HG03039 (cell line): ENCODE measurements at regions not wholly inside any gene's neighbourhood (a gene's known extent, or its start where the extent isn't known, plus 50 kb on each side); places are given as distances from the start of the nearest gene placed in this dataset.
A peak's percentile ranks its signal among the peaks of the same experiment; 100 is the strongest.
"Not testable (repeated sequence)": the region's sequence is repeated elsewhere in the genome, so short reads cannot be mapped to it uniquely, and the experiment has no call there.

Experiments used
- ATAC-seq: cut with Tn5 transposase; IDR thresholded peaks from one replicate; pipeline ENCODE4 v1.9.1; 2021; ENCODE audit warnings: mild to moderate bottlenecking, moderate library complexity; ENCODE audit not compliant: unreplicated experiment

GRCh38 chr5:158045696-158046095, 186.8 kb upstream of the CLINT1 start:
- ATAC-seq = no peak

GRCh38 chr5:158039911-158040347, 181.0 kb upstream of the CLINT1 start:
- peak; percentile 96 for ATAC-seq

- no peak for ATAC-seq
Observed at GRCh38 chr5:158039441-158039840, 180.5 kb upstream of the CLINT1 start.

DNA sequence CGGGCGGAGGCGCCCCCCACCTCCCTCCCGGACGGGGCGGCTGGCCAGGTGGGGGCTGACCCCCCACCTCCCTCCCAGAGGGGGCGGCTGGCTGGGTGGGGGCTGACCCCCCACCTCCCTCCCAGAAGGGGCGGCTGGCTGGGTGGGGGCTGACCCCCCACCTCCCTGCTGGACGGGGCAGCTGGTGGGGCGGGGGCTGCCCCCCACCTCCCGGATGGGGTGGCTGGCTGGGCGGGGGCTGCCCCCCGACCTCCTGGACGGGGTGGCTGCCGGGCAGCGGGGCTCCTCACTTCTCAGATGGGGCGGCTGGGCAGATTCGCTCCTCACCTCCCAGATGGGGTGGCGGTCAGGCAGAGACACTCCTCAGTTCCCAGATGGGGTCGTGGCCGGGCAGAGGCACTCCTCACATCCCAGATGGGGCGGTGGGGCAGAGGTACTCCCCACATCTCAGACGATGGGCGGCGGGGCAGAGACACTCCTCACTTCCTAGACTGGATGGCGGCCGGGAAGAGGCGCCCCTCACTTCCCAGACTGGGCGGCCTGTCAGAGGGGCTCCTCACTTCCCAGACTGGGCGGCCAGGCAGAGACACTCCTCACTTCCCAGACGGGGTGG, 178.1 kb upstream of the CLINT1 start:
- ATAC-seq = not testable (repeated sequence)

DNA sequence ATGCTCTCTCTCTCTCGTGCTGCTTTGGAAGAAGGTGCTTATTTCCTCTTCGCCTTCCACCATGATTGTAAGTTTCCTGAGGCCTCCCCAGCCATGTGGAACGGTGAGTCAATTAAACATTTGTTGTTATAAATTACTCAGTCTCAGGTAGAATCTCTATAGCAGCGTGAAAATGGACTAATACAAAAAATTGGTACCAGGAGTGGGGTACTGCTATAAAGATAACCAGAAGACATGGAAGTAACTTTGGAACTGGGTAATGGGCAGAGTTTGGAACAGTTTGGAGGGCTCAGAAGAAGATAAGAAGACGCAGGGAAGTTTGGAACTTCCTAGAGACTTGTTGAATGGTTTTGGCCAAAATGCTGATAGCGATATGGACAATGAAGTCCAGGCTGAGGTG, 175.6 kb upstream of the CLINT1 start:
- not testable (repeated sequence) for ATAC-seq

GRCh38 chr5:158033724-158034123, 174.8 kb upstream of the CLINT1 start:
- no peak for ATAC-seq

DNA sequence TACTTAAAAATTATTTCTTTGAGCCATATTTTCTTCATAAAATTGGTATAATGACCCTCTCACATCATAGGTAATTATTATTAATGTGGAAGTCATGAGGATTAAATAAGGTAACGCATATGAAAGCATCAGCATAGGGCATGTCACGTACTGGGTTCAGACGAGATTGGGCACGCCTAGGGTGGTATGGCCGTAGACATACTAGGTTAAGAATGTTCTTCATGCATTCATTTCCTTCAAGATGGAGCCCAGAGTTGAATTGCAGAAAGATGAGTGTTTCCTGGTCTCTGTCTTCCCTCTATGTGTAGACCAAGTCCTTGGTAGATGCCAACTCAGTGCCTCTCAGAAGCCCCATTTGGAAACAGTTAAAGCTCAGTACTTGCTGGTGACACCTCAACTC, 174.1 kb upstream of the CLINT1 start:
- ATAC-seq = no peak

- ATAC-seq = no peak
Observed at GRCh38 chr5:158032246-158032645, 173.3 kb upstream of the CLINT1 start.

DNA sequence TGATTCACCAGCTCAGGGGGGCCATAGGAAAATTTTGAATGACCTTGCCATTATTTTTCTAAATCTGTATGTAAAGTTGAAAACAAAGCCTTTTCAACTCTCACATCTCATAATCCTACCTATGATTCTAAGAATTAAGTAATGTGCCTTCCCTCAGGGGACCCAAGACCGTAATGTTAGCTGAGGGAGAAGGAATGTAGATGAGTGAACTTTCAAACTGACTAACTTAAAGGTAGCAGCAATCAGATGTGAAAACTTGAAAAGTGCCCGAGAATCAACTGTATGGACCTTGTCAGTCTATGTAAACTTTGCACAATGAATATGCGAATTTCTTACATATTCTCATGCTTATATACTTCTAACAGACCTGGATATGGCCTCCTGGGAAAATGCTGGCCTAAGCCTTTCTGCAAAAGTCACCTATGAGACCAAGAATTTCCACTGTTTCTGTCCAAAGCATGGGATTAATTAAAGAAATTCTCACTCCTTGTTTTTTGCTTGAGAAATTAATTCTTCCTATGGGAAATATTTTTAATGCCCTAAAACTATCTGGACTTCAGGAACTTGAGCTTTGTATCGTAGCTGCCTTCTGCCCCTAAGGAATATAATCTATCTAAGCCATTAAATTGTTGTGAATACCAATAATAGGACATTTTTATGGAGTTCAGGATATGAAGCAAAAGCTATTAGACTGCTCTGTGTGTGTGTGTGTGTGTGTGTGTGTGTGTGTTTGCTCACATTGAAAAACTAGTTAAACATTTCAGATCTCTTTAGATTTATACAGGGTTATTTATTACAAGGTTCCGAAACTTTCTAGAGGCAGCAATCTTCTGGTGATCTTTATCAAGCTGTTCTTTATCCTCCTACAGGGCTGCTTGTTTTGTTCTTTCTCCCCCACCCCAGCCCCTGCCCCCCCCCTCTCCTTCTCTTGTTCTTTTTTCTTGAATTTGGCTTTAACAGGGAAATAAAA, 169.1 kb upstream of the CLINT1 start:
- no peak for ATAC-seq

GRCh38 chr5:158026304-158027031, 167.5 kb upstream of the CLINT1 start:
- ATAC-seq = no peak

GRCh38 chr5:158023266-158023665, 164.3 kb upstream of the CLINT1 start:
- ATAC-seq = no peak

DNA sequence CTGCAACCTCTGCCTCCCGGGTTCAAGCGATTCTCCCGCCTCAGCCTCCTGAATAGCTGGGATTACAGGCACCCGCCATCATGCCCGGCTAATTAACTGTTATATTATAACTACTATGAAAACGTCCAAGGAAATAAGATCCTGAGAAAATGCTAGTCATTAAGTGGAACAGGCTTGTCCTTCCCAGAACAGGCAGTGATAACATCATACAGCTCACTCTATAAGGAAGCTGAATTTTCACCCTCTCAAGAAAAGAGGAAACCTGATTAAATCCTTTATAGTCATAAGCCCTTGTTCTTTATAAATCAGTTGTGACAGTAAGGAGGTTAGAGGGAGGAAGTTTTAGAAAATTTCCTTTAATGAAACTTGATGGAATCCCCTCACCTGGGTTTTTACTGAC, 163.9 kb upstream of the CLINT1 start:
- no peak for ATAC-seq

DNA sequence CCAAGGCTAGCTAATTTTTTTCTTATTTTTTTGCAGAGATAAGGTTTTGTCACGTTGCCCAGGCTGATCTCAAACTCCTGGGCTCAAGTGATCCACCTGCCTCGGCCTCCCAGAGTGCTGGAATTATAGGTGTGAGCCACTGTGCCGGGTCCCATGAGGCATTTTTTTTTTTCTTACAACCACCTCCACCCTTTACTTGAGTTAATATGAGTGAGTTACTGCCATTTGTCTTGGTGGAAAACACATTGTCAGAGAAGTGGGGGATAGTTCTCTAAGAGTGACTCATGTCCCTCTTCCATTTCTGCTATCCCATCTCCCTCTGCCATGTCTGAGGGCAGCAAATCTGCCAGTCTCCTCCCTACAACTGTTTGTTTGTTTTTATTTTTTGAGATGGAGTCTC, 163.4 kb upstream of the CLINT1 start:
- ATAC-seq = no peak

- ATAC-seq = no peak
Observed at GRCh38 chr5:158020555-158021418, 161.8 kb upstream of the CLINT1 start.

- no peak for ATAC-seq
Observed at GRCh38 chr5:158017469-158017868, 158.5 kb upstream of the CLINT1 start.

GRCh38 chr5:158014372-158014771, 155.4 kb upstream of the CLINT1 start:
- ATAC-seq = no peak

DNA sequence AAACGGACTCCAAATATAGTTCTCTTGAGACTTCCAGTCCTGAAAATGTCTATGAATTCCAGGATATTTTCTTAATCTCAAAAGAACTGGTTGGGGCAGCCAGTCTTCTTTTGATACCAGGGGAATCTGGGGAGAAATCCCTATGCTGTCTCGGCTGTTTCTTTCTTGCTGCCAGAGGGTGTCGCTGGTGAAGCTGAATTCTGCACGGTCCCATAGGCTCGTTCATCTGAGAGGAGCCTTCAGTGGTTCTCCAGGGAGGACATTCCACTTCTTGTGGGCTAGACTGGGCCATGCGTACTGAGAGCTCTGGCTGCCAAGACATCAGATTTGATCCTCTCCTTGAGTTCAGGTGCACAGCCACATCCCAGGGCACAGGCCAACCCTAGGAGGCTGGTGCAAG, 155.0 kb upstream of the CLINT1 start:
- no peak for ATAC-seq

- ATAC-seq = no peak
Observed at GRCh38 chr5:158013303-158013702, 154.4 kb upstream of the CLINT1 start.

DNA sequence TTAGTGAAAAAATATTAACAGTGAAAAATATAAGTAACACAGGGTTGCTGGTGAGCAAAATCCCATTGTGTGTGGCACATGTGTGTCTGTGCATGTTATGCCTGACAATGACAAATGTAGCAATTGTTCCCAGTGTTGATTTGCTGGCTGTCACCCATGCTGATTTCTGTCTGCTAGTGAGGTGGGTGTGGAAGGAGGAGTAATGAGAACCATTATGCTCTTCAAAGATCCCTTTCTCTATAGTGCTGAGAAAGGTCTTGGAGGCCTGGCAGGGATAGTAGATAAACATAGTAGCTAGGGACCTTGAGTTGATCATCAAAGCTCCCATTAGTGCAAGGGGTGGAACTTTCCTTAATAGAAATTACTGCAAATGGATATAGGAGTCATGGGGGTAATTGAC, 152.5 kb upstream of the CLINT1 start:
- ATAC-seq = no peak

DNA sequence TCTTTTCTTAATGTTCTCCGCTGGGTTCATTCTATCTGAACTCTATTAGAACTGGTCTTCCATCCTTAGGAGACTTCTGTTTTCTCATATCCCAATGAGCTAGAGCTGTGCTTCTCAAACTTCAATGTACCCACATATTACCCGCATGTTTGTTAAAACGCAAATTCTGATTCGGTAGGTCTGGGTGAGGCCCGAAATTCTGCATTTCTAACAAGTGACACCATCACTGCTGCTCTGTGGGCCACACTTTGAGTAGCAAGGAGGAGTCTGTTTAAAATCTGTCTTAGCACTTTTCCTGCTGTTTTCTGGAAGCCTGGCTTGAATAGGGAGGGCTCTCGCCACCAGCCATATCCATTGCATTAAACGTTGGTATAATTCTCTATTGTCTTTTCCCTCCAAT, 151.9 kb upstream of the CLINT1 start:
- ATAC-seq = no peak

GRCh38 chr5:158007336-158007735, 148.4 kb upstream of the CLINT1 start:
- ATAC-seq = no peak
